ENCODE measurements at regions not wholly inside any gene's neighbourhood (a gene's known extent, or its start where the extent isn't known, plus 50 kb on each side); places are given as distances from the start of the nearest gene placed in this dataset.

GRCh38 chrX:113269203-113269602, 428.6 kb upstream of the AMOT start:
- H3K9me3 ChIP-seq (ENCODE audit: control insufficient read depth, low read length) = no peaks in the 10 kb centered on the region
- DNase-seq = no peak
- no peak overlapping the region for H3K23ac ChIP-seq (ENCODE audit: low read length in 2 of 2)
- no peaks in the 10 kb centered on the region for H3K4me1 ChIP-seq (ENCODE audit: control insufficient read depth, insufficient read depth, low read depth, low read length)
- H3K9ac ChIP-seq (ENCODE audit: low read length) = no peak overlapping the region
- H2BK5ac ChIP-seq (ENCODE audit: low read depth, low read length, poor library complexity, severe bottlenecking) = no peak overlapping the region
- no peak overlapping the region for H3K18ac ChIP-seq (ENCODE audit: low read depth in 1 of 2, low read length in 2 of 2)
- no peak overlapping the region for H3K27ac ChIP-seq (ENCODE audit: low read length, poor library complexity, severe bottlenecking)
- H3K4me2 ChIP-seq (ENCODE audit: low read length, poor library complexity, severe bottlenecking) = no peak overlapping the region
- no peak overlapping the region for H3K4me3 ChIP-seq (ENCODE audit: insufficient read depth in 1 of 2, low read depth in 1 of 2, low read length in 2 of 2)
- H4K91ac ChIP-seq (ENCODE audit: low read length) = no peak overlapping the region
- H2BK15ac ChIP-seq (ENCODE audit: low read depth, poor library complexity, severe bottlenecking) = no peak overlapping the region
- no peak overlapping the region for H2AFZ ChIP-seq (ENCODE audit: low read depth, low read length)
- no peaks in the 10 kb centered on the region for H3K27me3 ChIP-seq (ENCODE audit: control insufficient read depth in 1 of 2, insufficient read depth in 1 of 2, low read length in 2 of 2)
- no peak overlapping the region for H2AK5ac ChIP-seq (ENCODE audit: low read length, severe bottlenecking)
- no peaks in the 10 kb centered on the region for H3K36me3 ChIP-seq (ENCODE audit: control insufficient read depth in 1 of 2, insufficient read depth in 2 of 2, low read depth in 1 of 2, low read length in 2 of 2)
- no peak overlapping the region for H4K8ac ChIP-seq (ENCODE audit: low read length)
- H3K79me1 ChIP-seq (replicated peaks; ENCODE audit: low read length, poor library complexity, severe bottlenecking) = no peaks in the 10 kb centered on the region
- H2BK120ac ChIP-seq (ENCODE audit: low read depth, low read length) = no peak overlapping the region
- no peak overlapping the region for H3K4ac ChIP-seq (ENCODE audit: low read depth in 1 of 2, low read length in 2 of 2)
- H2BK12ac ChIP-seq (ENCODE audit: low read length in 2 of 2) = no peak overlapping the region
- no peak overlapping the region for H3K14ac ChIP-seq (ENCODE audit: low read length in 2 of 2)

DNA sequence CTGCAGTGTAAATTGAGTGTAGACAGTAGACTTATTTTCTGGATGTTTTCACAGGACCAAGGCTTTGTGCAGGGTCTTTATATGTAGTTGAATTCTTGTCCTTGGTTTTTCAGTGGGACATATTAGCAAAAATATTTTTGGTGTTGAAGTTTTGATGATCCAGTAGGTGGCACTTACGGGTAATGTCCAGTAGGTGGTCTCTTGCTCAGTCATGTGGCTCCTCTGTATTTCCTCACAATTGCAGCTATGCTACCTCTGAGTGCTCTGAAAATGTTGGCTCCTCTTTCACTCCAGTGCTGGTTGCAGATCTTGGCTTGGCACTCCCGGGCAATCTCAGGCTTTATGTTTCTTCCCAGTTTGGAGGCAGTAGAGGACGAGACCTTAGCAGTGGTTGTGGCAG, 419.8 kb upstream of the AMOT start:
- H2BK5ac ChIP-seq (ENCODE audit: low read depth, low read length, poor library complexity, severe bottlenecking) = no peak overlapping the region
- no peak overlapping the region for H2BK120ac ChIP-seq (ENCODE audit: low read depth, low read length)
- H2AFZ ChIP-seq (ENCODE audit: low read depth, low read length) = no peak overlapping the region
- H4K8ac ChIP-seq (ENCODE audit: low read length) = no peak overlapping the region
- H3K9ac ChIP-seq (ENCODE audit: low read length) = no peak overlapping the region
- peaks cover 0 to 13% of the 10 kb centered on the region in 2 experiments for H3K27me3 ChIP-seq (ENCODE audit: control insufficient read depth in 1 of 2, insufficient read depth in 1 of 2, low read length in 2 of 2)
- H4K91ac ChIP-seq (ENCODE audit: low read length) = no peak overlapping the region
- H3K23ac ChIP-seq (ENCODE audit: low read length in 2 of 2) = no peak overlapping the region
- no peaks in the 10 kb centered on the region for H3K4me1 ChIP-seq (ENCODE audit: control insufficient read depth, insufficient read depth, low read depth, low read length)
- no peaks in the 10 kb centered on the region for H3K79me1 ChIP-seq (replicated peaks; ENCODE audit: low read length, poor library complexity, severe bottlenecking)
- H3K4ac ChIP-seq (ENCODE audit: low read depth in 1 of 2, low read length in 2 of 2) = no peak overlapping the region
- H2BK12ac ChIP-seq (ENCODE audit: low read length in 2 of 2) = no peak overlapping the region
- H3K9me3 ChIP-seq (ENCODE audit: control insufficient read depth, low read length) = no peaks in the 10 kb centered on the region
- DNase-seq = no peak
- no peak overlapping the region for H3K14ac ChIP-seq (ENCODE audit: low read length in 2 of 2)
- no peak overlapping the region for H3K4me3 ChIP-seq (ENCODE audit: insufficient read depth in 1 of 2, low read depth in 1 of 2, low read length in 2 of 2)
- no peak overlapping the region for H2AK5ac ChIP-seq (ENCODE audit: low read length, severe bottlenecking)
- no peak overlapping the region for H3K4me2 ChIP-seq (ENCODE audit: low read length, poor library complexity, severe bottlenecking)
- H3K18ac ChIP-seq (ENCODE audit: low read depth in 1 of 2, low read length in 2 of 2) = no peak overlapping the region
- no peaks in the 10 kb centered on the region for H3K36me3 ChIP-seq (ENCODE audit: control insufficient read depth in 1 of 2, insufficient read depth in 2 of 2, low read depth in 1 of 2, low read length in 2 of 2)
- WGBS = 83% methylated on average over 2 of the region's 3 CpGs
- no peak overlapping the region for H3K27ac ChIP-seq (ENCODE audit: low read length, poor library complexity, severe bottlenecking)
- no peak overlapping the region for H2BK15ac ChIP-seq (ENCODE audit: low read depth, poor library complexity, severe bottlenecking)

- H3K18ac ChIP-seq (ENCODE audit: low read depth in 1 of 2, low read length in 2 of 2) = no peak overlapping the region
- H3K79me1 ChIP-seq (replicated peaks; ENCODE audit: low read length, poor library complexity, severe bottlenecking) = no peaks in the 10 kb centered on the region
- no peak overlapping the region for H2BK120ac ChIP-seq (ENCODE audit: low read depth, low read length)
- H3K4ac ChIP-seq (ENCODE audit: low read depth in 1 of 2, low read length in 2 of 2) = no peak overlapping the region
- no peak overlapping the region for H2AK5ac ChIP-seq (ENCODE audit: low read length, severe bottlenecking)
- H3K4me2 ChIP-seq (ENCODE audit: low read length, poor library complexity, severe bottlenecking) = no peak overlapping the region
- H3K9ac ChIP-seq (ENCODE audit: low read length) = no peak overlapping the region
- H2BK5ac ChIP-seq (ENCODE audit: low read depth, low read length, poor library complexity, severe bottlenecking) = no peak overlapping the region
- no peak overlapping the region for H3K27ac ChIP-seq (ENCODE audit: low read length, poor library complexity, severe bottlenecking)
- H3K9me3 ChIP-seq (ENCODE audit: control insufficient read depth, low read length) = no peaks in the 10 kb centered on the region
- H4K91ac ChIP-seq (ENCODE audit: low read length) = no peak overlapping the region
- H2BK12ac ChIP-seq (ENCODE audit: low read length in 2 of 2) = no peak overlapping the region
- H3K23ac ChIP-seq (ENCODE audit: low read length in 2 of 2) = no peak overlapping the region
- H4K8ac ChIP-seq (ENCODE audit: low read length) = no peak overlapping the region
- DNase-seq = no peak
- 56% methylated on average over 2 of the region's 3 CpGs for WGBS
- no peak overlapping the region for H3K4me3 ChIP-seq (ENCODE audit: insufficient read depth in 1 of 2, low read depth in 1 of 2, low read length in 2 of 2)
- no peak overlapping the region for H2BK15ac ChIP-seq (ENCODE audit: low read depth, poor library complexity, severe bottlenecking)
- H3K27me3 ChIP-seq (ENCODE audit: control insufficient read depth in 1 of 2, insufficient read depth in 1 of 2, low read length in 2 of 2) = peaks cover 0 to 5% of the 10 kb centered on the region in 2 experiments
- no peaks in the 10 kb centered on the region for H3K36me3 ChIP-seq (ENCODE audit: control insufficient read depth in 1 of 2, insufficient read depth in 2 of 2, low read depth in 1 of 2, low read length in 2 of 2)
- H3K4me1 ChIP-seq (ENCODE audit: control insufficient read depth, insufficient read depth, low read depth, low read length) = no peaks in the 10 kb centered on the region
- no peak overlapping the region for H2AFZ ChIP-seq (ENCODE audit: low read depth, low read length)
- no peak overlapping the region for H3K14ac ChIP-seq (ENCODE audit: low read length in 2 of 2)
These were observed 381.7 kb upstream of the AMOT start for GRCh38 chrX:113222305-113222704.

- no peak overlapping the region for H2AK5ac ChIP-seq (ENCODE audit: low read length, severe bottlenecking)
- H3K4ac ChIP-seq (ENCODE audit: low read depth in 1 of 2, low read length in 2 of 2) = no peak overlapping the region
- H3K23ac ChIP-seq (ENCODE audit: low read length in 2 of 2) = no peak overlapping the region
- no peaks in the 10 kb centered on the region for H3K9me3 ChIP-seq (ENCODE audit: control insufficient read depth, low read length)
- no peak overlapping the region for H4K8ac ChIP-seq (ENCODE audit: low read length)
- H2BK12ac ChIP-seq (ENCODE audit: low read length in 2 of 2) = no peak overlapping the region
- no peak overlapping the region for H3K14ac ChIP-seq (ENCODE audit: low read length in 2 of 2)
- H3K4me3 ChIP-seq (ENCODE audit: insufficient read depth in 1 of 2, low read depth in 1 of 2, low read length in 2 of 2) = no peak overlapping the region
- H3K4me2 ChIP-seq (ENCODE audit: low read length, poor library complexity, severe bottlenecking) = no peak overlapping the region
- no peaks in the 10 kb centered on the region for H3K4me1 ChIP-seq (ENCODE audit: control insufficient read depth, insufficient read depth, low read depth, low read length)
- H4K91ac ChIP-seq (ENCODE audit: low read length) = no peak overlapping the region
- DNase-seq = no peak
- no peak overlapping the region for H2BK15ac ChIP-seq (ENCODE audit: low read depth, poor library complexity, severe bottlenecking)
- no peak overlapping the region for H2AFZ ChIP-seq (ENCODE audit: low read depth, low read length)
- H3K27ac ChIP-seq (ENCODE audit: low read length, poor library complexity, severe bottlenecking) = no peak overlapping the region
- H3K27me3 ChIP-seq (ENCODE audit: control insufficient read depth in 1 of 2, insufficient read depth in 1 of 2, low read length in 2 of 2) = no peaks in the 10 kb centered on the region
- H3K9ac ChIP-seq (ENCODE audit: low read length) = no peak overlapping the region
- H3K18ac ChIP-seq (ENCODE audit: low read depth in 1 of 2, low read length in 2 of 2) = no peak overlapping the region
- no peak overlapping the region for H2BK5ac ChIP-seq (ENCODE audit: low read depth, low read length, poor library complexity, severe bottlenecking)
- no peaks in the 10 kb centered on the region for H3K36me3 ChIP-seq (ENCODE audit: control insufficient read depth in 1 of 2, insufficient read depth in 2 of 2, low read depth in 1 of 2, low read length in 2 of 2)
- no peak overlapping the region for H2BK120ac ChIP-seq (ENCODE audit: low read depth, low read length)
- no peaks in the 10 kb centered on the region for H3K79me1 ChIP-seq (replicated peaks; ENCODE audit: low read length, poor library complexity, severe bottlenecking)
- 95% methylated on average over 9 of the region's 9 CpGs for WGBS
These were observed 371.4 kb upstream of the AMOT start for GRCh38 chrX:113212052-113212451.
